H1 (cell line): ENCODE measurements at regions not wholly inside any gene's neighbourhood (a gene's known extent, or its start where the extent isn't known, plus 50 kb on each side); places are given as distances from the start of the nearest gene placed in this dataset.

Experiments
- EZH2 ChIP-seq: fragments of 200-600 bp; sonication (generic); IDR thresholded peaks from 2 replicates; pipeline ENCODE4 v1.7.1; 2012; ENCODE audit warnings: low read depth, mild to moderate bottlenecking, moderate library complexity, low read length, inconsistent platforms; ENCODE audit not compliant: severe bottlenecking
- JUN ChIP-seq: IDR thresholded peaks from 2 replicates; pipeline ENCODE4 v1.6.1; 2011; ENCODE audit warnings: low read depth, mild to moderate bottlenecking, improper control_type of control experiment, low read length
- POLR2A ChIP-seq, 2 experiments: IDR thresholded peaks; 1 replicate in 1 of 2; 2 replicates in 1 of 2; pipeline ENCODE4 v1.6.1; 2011; ENCODE audit warnings: low read depth in 2 of 2, low read length in 2 of 2, mild to moderate bottlenecking in 2 of 2; ENCODE audit errors: control extremely low read depth in 1 of 2
- POLR2AphosphoS5 ChIP-seq: IDR thresholded peaks from 2 replicates; pipeline ENCODE4 v1.6.1; 2011; ENCODE audit warnings: low read depth, low read length
- RAD21 ChIP-seq, 2 experiments: IDR thresholded peaks in 1 of 2; conservative IDR thresholded peaks in 1 of 2; 2 replicates each; pipeline ENCODE4 v1.6.1; 2011; ENCODE audit warnings: low read depth in 2 of 2, low read length in 2 of 2, improper control_type of control experiment in 1 of 2, inconsistent platforms in 1 of 2, mild to moderate bottlenecking in 1 of 2, moderate library complexity in 1 of 2
- SIRT6 ChIP-seq: IDR thresholded peaks from one replicate; pipeline ENCODE4 v1.7.1; 2012; ENCODE audit warnings: low read length, inconsistent platforms
- SP2 ChIP-seq: IDR thresholded peaks from 2 replicates; pipeline ENCODE4 v1.6.1; 2012; ENCODE audit warnings: mild to moderate bottlenecking, low read length, inconsistent platforms
- SRF ChIP-seq: IDR thresholded peaks from 2 replicates; pipeline ENCODE4 v1.6.1; 2011; ENCODE audit warnings: mild to moderate bottlenecking, low read depth, low read length, moderate library complexity
- TF ChIP-seq, protein P1 (sequence below), 3 experiments: IDR thresholded peaks; 1 replicate in 2 of 3; 2 replicates in 1 of 3; pipeline versions ENCODE4 v1.5.1 to v1.6.1; 2011; ENCODE audit warnings: low read length in 3 of 3, mild to moderate bottlenecking in 3 of 3, inconsistent platforms in 2 of 3, low read depth in 1 of 3, moderate library complexity in 1 of 3; ENCODE audit not compliant: insufficient read depth in 1 of 3; ENCODE audit errors: control extremely low read depth in 1 of 3
- TF ChIP-seq, protein P2 (sequence below): IDR thresholded peaks from 2 replicates; pipeline ENCODE4 v1.6.1; 2012; ENCODE audit warnings: inconsistent platforms

DNA sequence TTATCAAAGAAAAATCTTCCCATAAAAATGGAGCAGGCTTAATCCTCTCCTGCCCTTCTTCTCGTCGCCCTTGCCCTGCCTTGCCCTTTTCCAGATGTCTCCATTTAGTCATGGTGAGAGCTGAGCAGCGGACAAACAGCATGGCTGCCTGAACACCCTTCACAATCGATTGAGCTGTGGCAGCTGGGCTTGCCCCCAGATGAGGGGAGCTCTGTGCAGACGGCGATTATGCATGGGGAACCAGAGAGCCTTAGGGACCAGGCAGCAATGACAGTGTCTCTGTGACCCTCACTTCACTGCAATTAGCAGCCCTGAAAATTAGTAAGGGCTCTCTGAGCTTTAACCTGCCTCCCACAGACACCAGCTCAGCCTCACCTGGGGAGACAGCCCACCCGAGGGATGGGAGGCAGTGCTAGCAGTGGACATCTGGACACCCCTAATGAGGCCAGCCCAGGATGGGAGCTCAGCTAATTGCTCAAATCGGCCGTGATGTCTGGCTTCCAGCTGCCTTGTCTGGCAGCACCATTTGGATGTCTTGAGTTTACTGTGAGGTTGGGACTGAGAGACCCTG lies 365.7 kb downstream of the TNS1 start:
- TF ChIP-seq, protein P1, sequence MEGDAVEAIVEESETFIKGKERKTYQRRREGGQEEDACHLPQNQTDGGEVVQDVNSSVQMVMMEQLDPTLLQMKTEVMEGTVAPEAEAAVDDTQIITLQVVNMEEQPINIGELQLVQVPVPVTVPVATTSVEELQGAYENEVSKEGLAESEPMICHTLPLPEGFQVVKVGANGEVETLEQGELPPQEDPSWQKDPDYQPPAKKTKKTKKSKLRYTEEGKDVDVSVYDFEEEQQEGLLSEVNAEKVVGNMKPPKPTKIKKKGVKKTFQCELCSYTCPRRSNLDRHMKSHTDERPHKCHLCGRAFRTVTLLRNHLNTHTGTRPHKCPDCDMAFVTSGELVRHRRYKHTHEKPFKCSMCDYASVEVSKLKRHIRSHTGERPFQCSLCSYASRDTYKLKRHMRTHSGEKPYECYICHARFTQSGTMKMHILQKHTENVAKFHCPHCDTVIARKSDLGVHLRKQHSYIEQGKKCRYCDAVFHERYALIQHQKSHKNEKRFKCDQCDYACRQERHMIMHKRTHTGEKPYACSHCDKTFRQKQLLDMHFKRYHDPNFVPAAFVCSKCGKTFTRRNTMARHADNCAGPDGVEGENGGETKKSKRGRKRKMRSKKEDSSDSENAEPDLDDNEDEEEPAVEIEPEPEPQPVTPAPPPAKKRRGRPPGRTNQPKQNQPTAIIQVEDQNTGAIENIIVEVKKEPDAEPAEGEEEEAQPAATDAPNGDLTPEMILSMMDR (IDR thresholded peaks at IDR 0.05; ENCODE audit: control extremely low read depth in 1 of 3, insufficient read depth in 1 of 3, low read depth in 1 of 3, low read length in 3 of 3), result no peak
- TF ChIP-seq RAD21 (IDR thresholded peaks at IDR 0.05 in 1 of 2, conservative IDR thresholded peaks at IDR 0.05 in 1 of 2; ENCODE audit: low read depth in 2 of 2, low read length in 2 of 2), result no peak
- TF ChIP-seq EZH2, result no peak
- no peak for TF ChIP-seq JUN
- TF ChIP-seq SIRT6, result no peak
- TF ChIP-seq POLR2A (IDR thresholded peaks at IDR 0.05; ENCODE audit: control extremely low read depth in 1 of 2, low read depth in 2 of 2, low read length in 2 of 2), result no peak
- no peak for TF ChIP-seq POLR2AphosphoS5
- TF ChIP-seq SP2, result no peak
- TF ChIP-seq, protein P2, sequence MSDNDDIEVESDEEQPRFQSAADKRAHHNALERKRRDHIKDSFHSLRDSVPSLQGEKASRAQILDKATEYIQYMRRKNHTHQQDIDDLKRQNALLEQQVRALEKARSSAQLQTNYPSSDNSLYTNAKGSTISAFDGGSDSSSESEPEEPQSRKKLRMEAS, result no peak
- TF ChIP-seq SRF, result no peak
